H1 (cell line): ENCODE measurements at regions not wholly inside any gene's neighbourhood (a gene's known extent, or its start where the extent isn't known, plus 50 kb on each side); places are given as distances from the start of the nearest gene placed in this dataset.

Experiments used
- CBX8 ChIP-seq: fragments of 300-800, 300-1000 bp; sonication (generic); IDR thresholded peaks from 2 replicates; pipeline ENCODE4 v1.7.1; 2016; ENCODE audit warnings: low read depth, low read length, borderline replicate concordance
- CEBPB ChIP-seq: IDR thresholded peaks from 2 replicates; pipeline ENCODE4 v1.6.1; 2012; ENCODE audit warnings: low read depth, low read length
- EP300 ChIP-seq, 2 experiments: IDR thresholded peaks; 1 replicate in 1 of 2; 2 replicates in 1 of 2; pipeline ENCODE4 v1.6.1; 2011 to 2012; ENCODE audit warnings: low read depth in 2 of 2, low read length in 2 of 2, mild to moderate bottlenecking in 2 of 2, borderline replicate concordance in 1 of 2, inconsistent platforms in 1 of 2, moderate library complexity in 1 of 2
- GTF2F1 ChIP-seq: IDR thresholded peaks from 2 replicates; pipeline ENCODE4 v1.6.1; 2012; ENCODE audit warnings: low read depth, low read length, improper control_type of control experiment, borderline replicate concordance
- SIRT6 ChIP-seq: IDR thresholded peaks from one replicate; pipeline ENCODE4 v1.7.1; 2012; ENCODE audit warnings: low read length, inconsistent platforms
- SP1 ChIP-seq: IDR thresholded peaks from 2 replicates; pipeline ENCODE4 v1.6.1; 2011; ENCODE audit warnings: low read depth, low read length
- TAF1 ChIP-seq: IDR thresholded peaks from 2 replicates; pipeline ENCODE4 v1.6.1; 2011; ENCODE audit warnings: mild to moderate bottlenecking, low read depth, low read length
- TBP ChIP-seq: IDR thresholded peaks from 2 replicates; pipeline ENCODE4 v1.6.1; 2011; ENCODE audit warnings: low read depth, low read length, improper control_type of control experiment

DNA sequence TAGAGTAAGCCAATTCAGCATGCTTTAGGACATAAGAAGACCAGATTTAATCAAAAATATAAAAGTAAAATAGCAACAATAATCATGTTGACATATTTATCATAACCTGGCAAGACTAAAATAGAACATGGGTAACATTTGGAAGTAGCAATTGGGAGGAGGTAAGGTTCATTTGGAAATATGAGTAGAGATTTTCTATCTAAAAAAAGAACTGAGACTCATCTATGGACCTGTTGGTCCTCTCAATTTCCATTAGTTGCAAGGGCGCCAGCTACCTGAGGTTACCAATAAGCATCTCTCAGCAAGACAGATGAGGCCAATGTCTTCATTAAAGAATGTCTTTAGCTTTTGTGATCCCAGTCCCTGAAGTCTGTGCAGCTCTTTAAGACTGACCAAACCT is 196.0 kb downstream of the IRS1 start (continued):
- no peak for TF ChIP-seq EP300 (IDR thresholded peaks at IDR 0.05; ENCODE audit: borderline replicate concordance in 1 of 2, low read depth in 2 of 2, low read length in 2 of 2)
- no peak for TF ChIP-seq SIRT6
- no peak for TF ChIP-seq SP1
- no peak for TF ChIP-seq GTF2F1
- no peak for TF ChIP-seq CBX8
- no peak for TF ChIP-seq TAF1
- no peak for TF ChIP-seq CEBPB
- TF ChIP-seq TBP = no peak
